Activated naive CD8-positive, alpha-beta T cell treated with anti-CD3 and anti-CD28 coated beads, Interleukin-2, amount 10 ng/mL, durations not matched to agents 7 days and 5 days (primary cell): ENCODE measurements at regions not wholly inside any gene's neighbourhood (a gene's known extent, or its start where the extent isn't known, plus 50 kb on each side); places are given as distances from the start of the nearest gene placed in this dataset.
"Not testable (repeated sequence)": the region's sequence is repeated elsewhere in the genome, so short reads cannot be mapped to it uniquely, and the experiment has no call there.

Experiments
- ATAC-seq: fragments of 150-1000 bp; cut with Tn5 transposase; one replicate; pipeline ENCODE4 v1.10.0; 2021; ENCODE audit warnings: low read depth, moderate library complexity
- POLR2A ChIA-PET: fragments of 350-600 bp; sonication (Branson Sonifier 250); formaldehyde crosslinking; loops from one replicate; lab custom pipeline; 2021; ENCODE audit warnings: antibody characterized with exemption; lab: Charles Lee
- DNase-seq: peaks from one replicate; pipeline ENCODE4 v3.0.0; 2021
- H3K27ac Mint-ChIP-seq: one replicate; pipeline ENCODE4 v1.8.0; 2022; ENCODE audit warnings: mild to moderate bottlenecking, mixed read lengths
- H3K27me3 Mint-ChIP-seq: one replicate; pipeline ENCODE4 v1.8.0; 2022; ENCODE audit warnings: mild to moderate bottlenecking, moderate library complexity, mixed read lengths
- H3K36me3 Mint-ChIP-seq: one replicate; pipeline ENCODE4 v1.8.0; 2021; ENCODE audit warnings: mild to moderate bottlenecking, mixed read lengths
- H3K4me1 Mint-ChIP-seq: one replicate; pipeline ENCODE4 v1.8.0; 2021; ENCODE audit warnings: mixed read lengths
- H3K4me3 Mint-ChIP-seq: one replicate; pipeline ENCODE4 v1.8.0; 2022; ENCODE audit warnings: mild to moderate bottlenecking, moderate library complexity, mixed read lengths
- H3K9me3 Mint-ChIP-seq: one replicate; pipeline ENCODE4 v1.8.0; 2021; ENCODE audit warnings: mixed read lengths

- DNase-seq (no peak), ATAC-seq (no peak)
- Mint-ChIP-seq H3K9me3 (no peaks in the 10 kb centered on the region), H3K27me3 (peaks cover 3% of the 10 kb centered on the region), H3K4me3 (no peak overlapping the region), H3K27ac (no peak overlapping the region), H3K4me1 (peaks cover 4% of the 10 kb centered on the region), H3K36me3 (no peaks in the 10 kb centered on the region)
- POLR2A ChIA-PET = no interaction called here
Measured at GRCh38 chr22:22697377-22698117, 53.1 kb downstream of the GGTLC2 start.

GRCh38 chr22:22698263-22698750 is 53.9 kb downstream of the GGTLC2 start:
- Mint-ChIP-seq H3K4me3 (no peak overlapping the region), H3K27me3 (peaks cover 3% of the 10 kb centered on the region), H3K36me3 (no peaks in the 10 kb centered on the region), H3K9me3 (no peaks in the 10 kb centered on the region), H3K27ac (no peak overlapping the region), H3K4me1 (peaks cover 4% of the 10 kb centered on the region)
- ATAC-seq (no peak), DNase-seq (no peak)
- POLR2A ChIA-PET = no interaction called here

GRCh38 chr22:22700631-22701030 is 56.2 kb downstream of the GGTLC2 start:
- no peaks in the 10 kb centered on the region for H3K9me3 Mint-ChIP-seq
- POLR2A ChIA-PET = no interaction called here
- H3K27ac Mint-ChIP-seq = no peak overlapping the region
- DNase-seq = no peak
- H3K4me3 Mint-ChIP-seq = no peak overlapping the region
- H3K27me3 Mint-ChIP-seq = peaks cover 3% of the 10 kb centered on the region
- no peak for ATAC-seq
- H3K4me1 Mint-ChIP-seq = peaks cover 4% of the 10 kb centered on the region
- H3K36me3 Mint-ChIP-seq = no peaks in the 10 kb centered on the region

GRCh38 chr22:22701557-22701956 is 57.1 kb downstream of the GGTLC2 start:
- H3K4me3 Mint-ChIP-seq, POLR2A ChIA-PET, H3K27me3 Mint-ChIP-seq, H3K36me3 Mint-ChIP-seq, DNase-seq, H3K27ac Mint-ChIP-seq, H3K4me1 Mint-ChIP-seq, ATAC-seq, H3K9me3 Mint-ChIP-seq: not testable (repeated sequence)

GRCh38 chr22:22702237-22703202 is 58.1 kb downstream of the GGTLC2 start:
- no peak for DNase-seq
- Mint-ChIP-seq H3K9me3 (no peaks in the 10 kb centered on the region), H3K4me1 (peaks cover 4% of the 10 kb centered on the region), H3K36me3 (no peaks in the 10 kb centered on the region), H3K27ac (no peak overlapping the region), H3K4me3 (no peak overlapping the region), H3K27me3 (peaks cover 4% of the 10 kb centered on the region)
- no peak for ATAC-seq
- POLR2A ChIA-PET = no interaction called here

GRCh38 chr22:22703203-22703570 is 58.8 kb downstream of the GGTLC2 start:
- POLR2A ChIA-PET = no interaction called here
- Mint-ChIP-seq H3K9me3 (no peaks in the 10 kb centered on the region), H3K27me3 (peaks cover 6% of the 10 kb centered on the region), H3K27ac (no peak overlapping the region), H3K36me3 (no peaks in the 10 kb centered on the region), H3K4me3 (no peak overlapping the region), H3K4me1 (peaks cover 4% of the 10 kb centered on the region)
- DNase-seq (no peak), ATAC-seq (no peak)

GRCh38 chr22:22703715-22704114 is 59.3 kb downstream of the GGTLC2 start:
- Mint-ChIP-seq H3K9me3 (no peaks in the 10 kb centered on the region), H3K27me3 (peaks cover 6% of the 10 kb centered on the region), H3K27ac (no peak overlapping the region), H3K36me3 (no peaks in the 10 kb centered on the region), H3K4me1 (peaks cover 4% of the 10 kb centered on the region), H3K4me3 (no peak overlapping the region)
- no peak for ATAC-seq
- POLR2A ChIA-PET = no interaction called here
- no peak for DNase-seq

- H3K36me3 Mint-ChIP-seq = no peaks in the 10 kb centered on the region
- DNase-seq = no peak
- ATAC-seq = no peak
- no peaks in the 10 kb centered on the region for H3K9me3 Mint-ChIP-seq
- no peak overlapping the region for H3K27ac Mint-ChIP-seq
- POLR2A ChIA-PET = no interaction called here
- H3K27me3 Mint-ChIP-seq = peaks cover 5% of the 10 kb centered on the region
- H3K4me3 Mint-ChIP-seq = no peak overlapping the region
- H3K4me1 Mint-ChIP-seq = peaks cover 4% of the 10 kb centered on the region
Measured at GRCh38 chr22:22704156-22704946, 59.9 kb downstream of the GGTLC2 start.

- H3K9me3 Mint-ChIP-seq = no peaks in the 10 kb centered on the region
- H3K27me3 Mint-ChIP-seq = peaks cover 3% of the 10 kb centered on the region
- POLR2A ChIA-PET = no interaction called here
- no peak overlapping the region for H3K27ac Mint-ChIP-seq
- no peak for ATAC-seq
- H3K4me1 Mint-ChIP-seq = peaks cover under 1% of the 10 kb centered on the region
- H3K4me3 Mint-ChIP-seq = no peak overlapping the region
- no peak for DNase-seq
- no peaks in the 10 kb centered on the region for H3K36me3 Mint-ChIP-seq
Measured at GRCh38 chr22:22705328-22706100, 61.1 kb downstream of the GGTLC2 start.

- Mint-ChIP-seq H3K9me3 (no peaks in the 10 kb centered on the region), H3K4me3 (no peak overlapping the region), H3K27me3 (peaks cover 3% of the 10 kb centered on the region), H3K27ac (no peak overlapping the region), H3K36me3 (no peaks in the 10 kb centered on the region), H3K4me1 (no peaks in the 10 kb centered on the region)
- no peak for ATAC-seq
- POLR2A ChIA-PET = no interaction called here
- no peak for DNase-seq
Measured at GRCh38 chr22:22706253-22706915, 62.0 kb downstream of the GGTLC2 start.

GRCh38 chr22:22709719-22710445 is 65.5 kb downstream of the GGTLC2 start:
- ATAC-seq (no peak), DNase-seq (no peak)
- Mint-ChIP-seq H3K4me3 (no peak overlapping the region), H3K4me1 (peaks cover 2% of the 10 kb centered on the region), H3K9me3 (no peaks in the 10 kb centered on the region), H3K27me3 (peaks cover 3% of the 10 kb centered on the region), H3K27ac (no peak overlapping the region), H3K36me3 (no peaks in the 10 kb centered on the region)
- POLR2A ChIA-PET = no interaction called here
